Kidney glomerular epithelial cell (primary cell): ENCODE measurements at regions not wholly inside any gene's neighbourhood (a gene's known extent, or its start where the extent isn't known, plus 50 kb on each side); places are given as distances from the start of the nearest gene placed in this dataset.

ENCODE experiments used
- DNase-seq: peaks from one replicate; lab custom pipeline; 2025; lab: John Stamatoyannopoulos, UW

DNA sequence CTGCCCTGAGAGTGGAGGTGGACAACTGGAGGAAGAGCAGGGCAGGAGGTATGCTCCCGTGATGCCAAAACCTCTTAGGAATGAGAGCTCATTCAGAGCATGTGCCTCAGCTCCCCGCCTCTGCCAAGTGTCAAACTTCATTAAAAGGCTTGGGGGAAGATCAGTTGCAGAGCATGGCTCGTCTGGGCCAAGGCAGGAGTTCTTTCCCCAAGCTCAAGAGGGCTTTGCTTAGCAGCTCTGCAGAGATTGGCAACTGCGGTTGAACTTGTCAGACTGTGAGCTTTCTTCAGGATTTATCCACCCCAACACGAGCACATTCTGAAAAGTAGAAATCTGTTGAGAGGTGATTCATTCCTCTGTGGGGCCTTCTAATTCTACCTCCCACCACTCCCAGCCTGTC lies 248.1 kb downstream of the HS3ST3A1 start:
- DNase-seq: no peak

DNA sequence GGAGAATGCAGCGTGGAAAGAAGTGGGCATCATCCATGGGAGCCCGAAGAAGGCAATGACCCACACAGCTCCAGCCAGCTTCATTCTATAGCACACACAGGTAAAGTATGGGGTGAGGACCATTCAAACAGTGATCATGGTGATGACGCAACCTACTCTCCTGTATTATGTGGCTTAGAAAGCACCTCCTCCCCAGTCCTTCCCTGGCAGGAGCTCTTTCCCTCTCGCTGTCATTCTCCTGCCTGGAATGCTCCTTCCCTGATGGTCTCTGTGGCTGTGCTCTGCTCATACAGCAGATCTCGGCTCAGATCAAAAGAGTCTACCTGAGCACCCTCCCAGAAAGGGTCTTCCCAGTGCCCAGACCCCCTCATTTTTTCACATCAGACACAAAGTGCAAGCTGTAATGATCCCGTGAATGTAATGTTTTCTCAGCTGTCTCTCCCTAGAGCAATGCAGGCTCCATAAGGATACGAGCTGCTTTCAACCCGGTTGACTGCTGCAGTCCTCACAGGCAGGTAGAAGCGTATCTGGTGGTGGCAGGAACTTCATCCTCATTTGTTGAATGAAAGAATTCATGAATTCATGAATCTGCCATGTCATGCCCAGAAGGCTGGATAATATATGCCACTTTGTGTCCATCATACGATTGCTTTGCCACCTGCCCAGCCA lies 248.8 kb downstream of the HS3ST3A1 start:
- DNase-seq: no peak

DNA sequence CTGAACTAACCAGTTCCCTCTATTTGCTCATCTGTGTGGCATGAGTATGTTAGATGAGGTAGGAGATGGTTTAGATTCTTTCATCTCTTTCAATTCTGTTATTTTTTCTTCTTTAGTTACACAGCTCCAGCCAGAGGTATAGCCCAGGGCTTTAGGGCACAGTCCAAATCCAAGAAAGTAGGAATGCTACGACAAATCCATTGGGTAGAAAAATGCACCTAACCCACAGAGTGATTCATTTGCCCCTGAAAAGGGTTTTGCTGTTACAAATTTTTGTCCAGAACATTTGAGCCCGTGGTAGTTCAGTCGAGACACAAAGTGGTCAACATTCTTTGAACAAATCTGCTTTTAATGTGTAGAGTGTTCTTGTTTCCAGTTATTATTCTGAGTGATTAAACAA lies 250.7 kb downstream of the HS3ST3A1 start:
- DNase-seq: no peak

DNA sequence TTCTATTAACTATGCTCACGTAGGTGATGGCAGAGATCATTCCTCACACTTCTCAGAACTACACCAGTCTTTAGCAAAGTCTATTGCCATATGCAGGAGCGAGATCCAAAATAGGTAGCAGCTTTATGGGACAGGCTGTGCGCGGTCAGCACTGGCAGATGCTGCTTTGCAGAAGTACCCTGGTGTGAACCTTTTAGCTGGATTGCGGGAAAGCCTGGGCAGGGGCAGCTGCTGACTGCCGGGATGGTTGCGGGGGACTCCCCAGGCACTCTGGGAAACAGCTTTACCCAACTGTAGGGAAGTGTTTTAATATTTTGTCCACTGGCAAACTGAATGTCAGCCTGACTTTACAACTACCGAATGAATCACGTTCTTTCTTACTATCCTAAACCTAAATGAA lies 251.3 kb downstream of the HS3ST3A1 start:
- DNase-seq: no peak

DNA sequence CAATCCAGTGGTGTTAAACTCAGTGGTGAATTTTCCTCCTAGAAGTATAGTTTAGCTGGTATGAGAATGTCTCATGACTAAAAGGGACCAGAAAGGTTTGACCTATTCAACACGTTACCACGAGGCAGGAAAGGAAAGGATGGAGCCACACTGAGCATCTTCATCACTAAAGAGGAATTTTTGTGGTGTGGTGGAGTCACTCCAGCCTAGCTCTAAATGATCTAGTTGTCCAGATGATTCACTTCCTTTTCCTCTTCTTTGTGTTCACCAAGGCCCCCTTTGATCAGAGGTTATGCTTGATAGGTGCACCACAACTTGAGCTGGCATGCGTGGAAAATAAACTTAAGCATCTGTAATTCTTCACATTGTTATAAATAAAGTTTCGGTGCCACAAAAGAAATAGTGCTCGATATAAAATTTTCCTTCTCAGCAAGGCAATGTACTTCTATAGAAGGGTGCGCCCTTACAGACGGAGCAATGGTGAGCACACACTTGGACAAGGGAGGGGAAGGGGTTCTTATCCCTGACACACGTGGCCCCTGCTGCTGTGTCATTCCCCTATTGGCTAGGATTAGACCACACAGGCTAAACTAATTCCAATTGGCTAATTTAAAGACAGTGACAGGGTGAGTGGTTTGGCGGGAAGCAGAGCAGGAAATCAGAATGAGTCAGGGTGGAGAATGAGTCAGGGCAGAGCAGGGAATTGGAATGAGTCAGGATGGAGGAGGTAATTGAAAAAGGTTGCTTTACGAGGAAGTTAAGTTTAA lies 254.6 kb downstream of the HS3ST3A1 start:
- DNase-seq: peak; percentile 83

DNA sequence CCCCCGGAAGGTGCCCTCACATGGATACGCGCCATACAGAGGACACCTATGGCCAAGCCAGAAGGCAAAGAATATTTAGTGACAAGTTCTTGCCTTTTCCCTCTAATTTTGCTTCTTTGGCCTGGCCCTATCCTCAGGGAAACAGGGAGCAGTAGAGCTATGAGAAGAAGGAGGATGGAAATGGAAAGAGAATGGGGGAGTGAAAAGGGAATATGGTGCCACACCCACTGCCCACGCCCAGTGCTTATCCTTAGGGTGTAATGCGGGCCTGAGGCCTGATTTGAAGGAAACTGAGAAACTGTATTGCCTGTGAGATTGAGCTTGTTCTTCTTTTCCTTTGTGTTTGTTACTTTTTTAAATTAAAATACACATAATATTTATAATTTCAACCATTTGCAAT lies 255.1 kb downstream of the HS3ST3A1 start:
- DNase-seq: no peak

DNA sequence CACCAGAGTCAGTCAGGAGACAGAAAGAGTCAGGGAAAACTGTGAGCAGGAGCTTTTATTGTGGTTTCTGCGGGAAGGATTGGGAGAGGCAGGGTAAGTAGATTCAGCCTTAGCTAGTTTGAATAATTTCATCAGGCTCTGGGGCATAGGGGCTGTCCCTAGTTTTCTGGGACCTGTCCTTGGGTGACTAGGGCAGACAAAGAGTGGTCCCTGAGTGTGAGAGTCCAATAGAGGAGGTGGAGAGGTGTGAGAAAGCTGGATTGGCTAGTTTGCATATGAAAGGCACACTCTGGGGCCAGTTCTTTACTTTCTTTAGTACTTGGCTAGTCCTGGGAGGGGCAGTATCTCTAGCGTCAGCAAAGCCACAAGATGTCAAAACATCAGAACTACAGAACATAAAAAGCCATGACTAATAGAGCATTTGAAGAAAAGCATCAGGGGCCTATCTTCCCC lies 255.6 kb downstream of the HS3ST3A1 start:
- DNase-seq: peak; percentile 51

DNA sequence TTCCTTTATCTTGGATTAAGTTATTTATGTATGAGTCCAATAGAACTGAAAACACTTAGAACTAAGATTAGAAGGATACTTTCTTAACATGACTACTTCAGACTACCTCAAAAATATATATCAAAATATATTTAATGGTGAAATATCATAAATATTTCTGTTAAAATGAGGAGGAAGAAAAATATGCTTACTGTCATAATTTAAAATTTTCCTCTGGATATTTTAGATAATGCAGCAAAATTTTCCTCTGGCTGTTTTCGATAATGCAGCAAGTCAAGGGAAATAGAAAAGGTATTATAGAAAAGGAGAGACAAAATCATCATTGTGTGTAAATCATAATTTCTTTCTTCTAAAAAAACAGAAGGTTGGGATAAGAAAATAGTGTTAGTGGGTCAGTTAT lies 263.3 kb downstream of the HS3ST3A1 start:
- no peak for DNase-seq

DNA sequence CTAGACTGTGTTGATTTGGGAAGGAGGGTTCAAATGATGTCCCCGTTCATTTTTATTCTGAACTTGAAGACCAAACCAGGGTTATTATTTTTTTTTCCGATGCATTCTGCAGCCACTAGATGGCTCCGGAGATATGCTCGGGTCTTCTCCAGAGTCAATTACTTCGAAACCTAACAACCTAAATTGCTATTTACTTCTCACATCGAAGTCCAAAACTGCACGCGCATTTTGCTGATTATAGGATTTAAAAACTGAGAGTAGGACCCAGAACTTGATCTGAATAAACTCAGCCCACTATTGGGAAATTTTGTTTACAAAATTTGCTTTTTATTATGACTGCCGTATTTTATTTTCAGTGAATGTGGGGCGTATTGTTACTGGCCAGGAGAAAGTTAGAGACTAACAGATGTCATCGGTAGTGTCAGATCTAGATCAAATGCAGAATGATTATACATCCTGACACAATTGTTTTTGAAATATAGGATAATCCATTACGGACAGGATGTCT lies 263.8 kb downstream of the HS3ST3A1 start:
- DNase-seq: peak; percentile 21

DNA sequence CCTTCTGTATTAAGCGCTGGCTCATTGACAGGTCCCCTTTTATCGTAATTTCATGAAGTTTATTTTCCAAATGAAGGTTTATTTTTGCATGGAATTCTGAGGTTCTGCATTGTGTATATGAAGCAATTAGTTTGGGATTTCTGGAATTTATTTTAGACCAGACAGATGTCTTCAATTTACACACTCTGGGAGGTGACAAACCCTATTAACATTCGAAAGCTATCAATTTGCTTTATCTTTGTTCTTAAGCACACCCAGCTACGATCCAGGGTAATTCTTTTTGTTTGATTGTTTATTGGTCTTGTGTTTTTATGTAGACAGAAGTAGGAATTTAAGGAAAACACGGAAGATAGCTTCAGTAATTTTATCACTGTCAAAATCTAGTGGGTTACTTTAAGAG lies 264.6 kb downstream of the HS3ST3A1 start:
- DNase-seq: no peak

DNA sequence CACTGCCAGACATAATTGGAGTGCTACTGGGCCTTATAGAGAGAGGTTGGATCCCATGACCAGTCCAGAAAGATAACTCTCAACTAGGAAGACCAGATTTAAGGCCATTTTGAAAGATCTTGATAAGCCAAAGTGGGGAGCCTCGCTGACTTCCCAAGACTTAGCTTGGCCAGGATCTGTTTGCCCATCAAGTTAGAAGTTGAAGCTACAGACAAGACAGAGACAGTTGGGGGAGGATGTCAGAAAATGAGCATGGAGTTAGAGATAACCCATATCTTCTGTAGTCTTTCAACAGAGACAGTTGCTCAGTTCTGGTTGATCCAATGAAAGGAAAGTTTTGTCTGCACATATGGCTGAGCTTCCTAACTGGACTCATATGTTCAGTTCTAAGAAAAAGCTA lies 267.4 kb downstream of the HS3ST3A1 start:
- DNase-seq: no peak

DNA sequence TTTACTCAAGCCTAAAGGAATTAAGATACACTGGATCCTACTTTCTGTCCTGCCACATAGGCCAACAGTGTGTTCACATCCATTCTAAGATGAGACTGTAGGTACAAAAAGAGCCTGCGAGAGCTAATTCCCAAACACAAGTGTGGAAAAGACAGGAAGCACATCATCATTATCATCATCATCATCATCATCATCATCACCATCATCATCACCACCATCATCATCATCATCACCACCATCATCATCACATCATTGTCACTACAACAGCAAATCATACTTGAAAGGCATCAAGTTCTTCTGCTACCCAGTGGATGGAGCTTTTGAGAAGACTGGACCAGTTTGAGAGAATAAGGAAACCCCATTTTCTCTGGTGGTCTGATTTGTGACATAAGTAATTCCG lies 268.1 kb downstream of the HS3ST3A1 start:
- no peak for DNase-seq

DNA sequence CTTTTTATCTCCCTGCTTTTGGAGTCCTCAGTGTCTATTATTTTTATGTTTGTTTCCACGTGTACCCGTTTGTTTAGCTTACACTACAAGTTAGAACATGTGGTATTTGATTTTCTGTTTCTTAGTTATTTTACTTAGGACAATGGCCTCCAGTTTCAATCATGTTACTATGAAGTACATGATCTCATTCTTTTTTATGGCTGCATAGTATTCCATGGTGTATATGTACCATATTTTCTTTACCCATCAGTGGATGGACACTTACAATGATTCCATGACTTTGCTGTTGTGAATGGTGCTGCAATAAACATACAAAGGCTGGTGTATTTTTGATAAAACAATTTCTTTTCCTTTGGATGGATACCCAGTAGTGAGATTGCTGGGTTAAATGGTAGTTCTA lies 269.5 kb downstream of the HS3ST3A1 start:
- no peak for DNase-seq

DNA sequence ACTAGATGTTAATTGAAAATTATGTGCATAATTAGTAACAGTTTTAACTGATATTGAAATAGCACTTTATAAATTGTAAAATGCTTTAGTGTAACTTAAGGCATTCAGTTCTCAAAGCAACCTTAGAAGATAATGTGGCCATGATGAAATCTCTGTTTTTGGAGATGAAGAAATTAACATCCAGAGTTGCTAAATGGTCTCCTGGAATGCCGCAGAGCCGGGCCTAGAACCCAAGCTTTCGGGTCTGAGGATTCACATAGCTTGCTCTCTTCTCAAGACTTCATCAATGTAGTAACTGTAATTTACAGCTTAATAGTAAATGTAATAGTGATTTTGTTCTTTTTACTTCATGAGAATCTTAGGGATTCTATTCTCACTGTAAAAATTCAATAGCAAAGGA lies 272.3 kb downstream of the HS3ST3A1 start:
- DNase-seq: no peak

DNA sequence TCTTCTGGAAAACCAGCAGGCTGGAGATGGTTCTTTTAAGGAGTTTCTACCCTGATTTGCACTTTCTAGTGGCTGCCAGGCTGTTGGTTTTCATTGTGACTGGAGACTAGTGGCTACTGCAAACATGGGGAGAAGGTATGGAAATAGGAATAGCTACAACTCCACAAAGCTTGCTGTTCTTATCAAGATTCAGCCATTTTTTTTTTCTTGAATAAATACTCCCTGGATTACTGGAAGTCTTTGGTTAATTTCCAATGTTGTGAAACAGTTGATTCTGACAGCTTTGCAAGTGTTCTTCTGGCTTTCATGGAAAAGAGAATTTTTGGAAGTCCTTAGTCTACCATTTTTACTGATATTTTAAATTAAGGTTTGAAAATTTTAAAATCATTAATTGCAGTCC lies 277.7 kb downstream of the HS3ST3A1 start:
- no peak for DNase-seq

DNA sequence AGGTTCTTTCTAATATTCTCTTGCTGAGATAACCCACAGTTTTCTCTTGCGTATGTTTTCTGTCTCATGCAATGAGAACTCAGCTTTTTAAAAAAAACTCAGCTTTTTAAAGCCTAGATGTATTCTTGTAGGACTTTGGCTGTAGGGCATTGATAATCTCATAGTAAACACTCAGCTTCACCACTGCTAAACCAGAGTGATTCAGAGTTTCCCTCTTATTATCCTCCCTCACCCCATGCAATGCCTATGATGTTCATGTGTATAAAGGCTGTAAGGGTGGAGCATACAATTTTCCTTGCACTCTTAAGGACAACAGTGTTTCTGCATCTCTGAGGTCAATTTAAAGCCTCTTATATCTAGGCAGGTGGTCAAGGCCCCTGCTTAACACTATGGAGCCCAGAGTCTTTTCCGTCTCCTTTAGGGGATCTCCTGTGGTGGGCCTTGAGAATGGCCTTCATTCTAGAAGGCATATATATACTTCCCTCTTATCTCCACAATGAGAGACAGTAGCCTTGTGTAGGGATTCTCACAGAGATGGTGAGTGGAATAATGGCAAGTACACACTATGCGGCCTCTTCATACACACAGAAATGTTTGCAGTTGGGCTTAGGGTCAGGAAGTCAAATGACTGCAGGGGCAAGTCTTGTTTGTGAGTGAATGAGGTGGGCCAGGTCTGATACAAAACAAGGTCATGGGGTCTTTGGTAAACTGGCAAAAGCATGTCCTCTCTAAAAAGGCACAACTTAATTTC lies 279.6 kb downstream of the HS3ST3A1 start:
- DNase-seq: no peak

DNA sequence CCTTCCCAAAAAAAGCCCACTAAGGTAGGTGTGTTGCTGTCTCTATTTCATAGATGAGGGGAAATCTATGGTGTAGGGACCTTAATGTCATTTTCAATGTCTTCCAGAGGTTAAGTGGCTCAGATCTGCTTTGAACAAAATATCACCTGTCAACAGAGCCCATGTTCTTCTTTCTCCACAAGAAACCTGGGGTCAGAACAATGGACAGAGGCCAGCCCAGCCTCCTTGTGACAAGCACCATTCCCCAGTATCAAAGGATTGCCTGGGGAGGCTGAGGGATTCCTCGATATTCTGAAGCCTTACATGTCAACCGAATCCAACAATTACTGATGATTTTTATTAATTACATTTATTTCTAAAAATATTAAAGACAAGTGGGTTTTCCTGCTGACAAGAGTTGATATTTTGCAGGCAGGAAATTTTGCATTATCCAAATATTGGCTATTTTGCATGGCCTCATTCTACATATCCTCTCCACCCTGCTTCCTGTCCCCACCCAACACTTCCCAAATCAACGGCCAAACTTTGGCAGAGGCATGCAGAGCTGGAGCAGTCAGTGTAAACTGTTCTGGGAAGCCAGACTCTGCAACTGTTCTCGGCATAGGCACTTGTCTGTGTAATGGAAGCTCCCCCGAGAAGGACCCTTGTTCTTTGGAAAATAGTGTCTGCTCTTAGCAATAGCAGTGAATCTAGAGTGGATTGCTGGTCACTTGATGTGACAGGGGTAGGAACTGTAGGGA lies 281.5 kb downstream of the HS3ST3A1 start:
- DNase-seq: no peak

DNA sequence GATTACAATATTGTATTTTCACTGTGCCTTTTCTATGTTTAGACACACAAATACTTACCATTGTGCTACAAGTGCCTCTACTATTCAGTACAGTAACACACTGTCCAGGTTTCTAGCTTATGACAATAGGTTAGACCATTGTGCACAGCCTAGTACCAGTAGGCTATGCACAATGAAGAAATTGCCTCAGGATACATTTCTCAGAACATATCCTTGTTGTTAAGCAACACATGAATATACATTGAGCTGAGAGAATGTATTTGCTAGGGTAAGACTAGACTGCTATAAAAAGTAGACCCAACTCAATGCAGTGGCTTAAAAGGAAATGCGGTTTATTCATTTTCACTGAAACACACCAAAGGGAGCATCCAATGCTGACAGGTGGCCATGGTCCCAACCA lies 285.1 kb downstream of the HS3ST3A1 start:
- DNase-seq: no peak

DNA sequence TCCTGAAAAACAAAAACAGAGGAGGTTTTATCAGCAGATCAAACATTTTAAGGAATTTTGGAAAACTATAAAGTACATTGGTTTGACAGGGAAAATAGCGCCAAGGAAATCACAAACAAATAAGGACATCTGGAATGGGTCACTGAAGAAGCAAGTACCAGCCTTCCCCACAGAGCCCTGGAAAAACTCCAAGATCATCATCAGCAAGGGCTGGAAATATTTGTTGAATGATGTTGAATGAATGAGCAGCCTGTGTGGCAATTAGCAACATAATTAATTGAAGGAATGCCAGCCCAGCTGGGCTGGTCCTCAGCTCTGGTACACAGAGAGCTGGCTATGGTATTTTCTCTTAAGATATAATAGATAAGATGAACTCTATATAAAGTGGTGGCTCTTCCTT lies 290.4 kb downstream of the HS3ST3A1 start:
- no peak for DNase-seq

DNA sequence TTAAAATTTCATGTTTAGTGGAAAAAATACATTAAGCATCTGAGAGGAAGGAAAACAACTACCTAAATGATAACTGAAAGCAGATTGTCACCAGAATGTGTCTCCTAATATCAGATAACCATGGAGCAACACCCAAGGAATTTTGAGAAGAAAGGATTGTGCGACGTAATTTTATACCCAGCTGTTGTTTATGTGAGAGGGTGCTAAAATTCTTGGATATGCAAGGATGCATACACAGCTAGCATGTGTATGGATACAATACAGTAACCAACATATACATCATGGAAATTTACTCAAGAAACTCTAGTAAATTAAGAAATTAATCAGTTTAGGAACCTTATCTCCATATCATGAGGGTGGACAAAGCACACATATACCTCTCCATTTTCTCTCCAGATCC lies 290.9 kb downstream of the HS3ST3A1 start:
- no peak for DNase-seq

DNA sequence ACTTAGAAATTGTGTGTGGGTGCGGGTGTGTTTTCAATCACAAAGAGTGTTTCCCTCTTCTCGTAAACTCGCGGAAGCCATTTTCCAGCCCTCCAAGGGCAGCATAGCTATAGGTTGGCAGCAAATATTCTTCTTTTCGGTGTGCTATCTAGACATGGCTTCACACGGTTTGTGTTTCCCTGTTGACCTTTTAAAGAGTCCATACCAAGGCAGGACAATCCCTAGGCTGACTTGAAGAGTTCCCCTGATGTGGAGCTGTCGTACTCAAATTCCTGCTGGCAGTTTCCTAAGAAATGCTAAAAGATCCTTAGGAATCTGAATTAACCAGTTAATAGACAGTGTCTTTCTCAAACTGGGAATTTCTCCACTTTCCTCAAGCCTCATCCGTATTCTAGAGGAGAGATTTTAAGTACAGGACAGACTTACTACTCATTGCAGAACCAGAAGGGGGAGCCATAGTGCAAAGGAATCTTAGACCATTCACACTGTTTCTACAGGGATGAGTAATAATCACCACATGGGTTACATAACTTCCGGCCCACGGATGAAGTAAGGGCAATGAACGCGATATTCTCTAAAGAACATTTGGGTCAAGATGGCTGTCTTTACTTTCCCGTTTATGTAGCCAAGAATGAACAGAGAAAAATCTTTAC lies 288.6 kb upstream of the ELAC2 start:
- peak; percentile 33 for DNase-seq

DNA sequence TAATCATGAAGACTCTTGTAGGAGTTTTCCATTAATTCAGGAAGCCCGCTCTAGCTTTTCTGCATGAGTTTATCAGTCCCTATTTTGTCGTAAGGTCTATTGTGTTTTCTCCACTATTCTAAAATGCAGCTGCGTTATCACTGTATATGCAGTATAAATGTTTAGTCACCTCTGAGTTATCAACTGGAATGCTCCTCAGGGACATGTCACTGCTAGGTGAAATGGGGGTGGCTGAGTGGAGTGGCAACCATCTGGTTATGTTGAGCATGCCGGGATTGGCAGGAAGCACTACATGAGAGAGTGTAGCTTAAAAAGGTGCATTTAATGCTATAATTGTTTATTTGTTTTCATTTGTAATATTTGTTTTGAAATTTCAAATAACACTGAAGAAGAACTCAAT lies 285.2 kb upstream of the ELAC2 start:
- DNase-seq: no peak
